GM23338 (cell line): ENCODE measurements at regions not wholly inside any gene's neighbourhood (a gene's known extent, or its start where the extent isn't known, plus 50 kb on each side); places are given as distances from the start of the nearest gene placed in this dataset.
"Not testable (repeated sequence)": the region's sequence is repeated elsewhere in the genome, so short reads cannot be mapped to it uniquely, and the experiment has no call there.

Experiments used
- CREB1 ChIP-seq: fragments of 250-450 bp; sonication (Bioruptor Pico); IDR thresholded peaks from 2 replicates; pipeline ENCODE4 v1.5.0; 2020; ENCODE audit warnings: low read depth, mild to moderate bottlenecking, moderate library complexity
- CTCF ChIP-seq, 2 experiments: fragments of 200-600 bp in 1 of 2; sonication (generic) in 1 of 2; conservative IDR thresholded peaks; 2 replicates each; pipeline versions ENCODE4 v1.5.1 to v1.6.1; 2016 to 2017; ENCODE audit warnings: antibody characterized with exemption in 2 of 2, low read depth in 2 of 2, mild to moderate bottlenecking in 2 of 2, moderate library complexity in 1 of 2
- EZH2 ChIP-seq: fragments of 200-600 bp; sonication (generic); IDR thresholded peaks from one replicate; pipeline ENCODE4 v1.8.0; 2017; ENCODE audit warnings: antibody characterized with exemption, mild to moderate bottlenecking, low read depth; ENCODE audit not compliant: unreplicated experiment
- EZH2phosphoT487 ChIP-seq: fragments of 200-600 bp; sonication (generic); IDR thresholded peaks from one replicate; pipeline ENCODE4 v1.8.1; 2018; ENCODE audit warnings: antibody characterized with exemption; ENCODE audit not compliant: unreplicated experiment
- JUNB ChIP-seq: IDR thresholded peaks from one replicate; pipeline ENCODE4 v1.6.1; 2016; ENCODE audit warnings: antibody characterized with exemption; ENCODE audit not compliant: unreplicated experiment
- POLR2AphosphoS5 ChIP-seq: IDR thresholded peaks from 2 replicates; pipeline ENCODE4 v1.6.1; 2016; ENCODE audit warnings: antibody characterized with exemption, low read depth
- REST ChIP-seq: IDR thresholded peaks from one replicate; pipeline ENCODE4 v1.6.1; 2018; ENCODE audit warnings: antibody characterized with exemption; ENCODE audit not compliant: unreplicated experiment
- ZNF114 ChIP-seq: fragments of 250-450 bp; sonication (Bioruptor Pico); IDR thresholded peaks from 2 replicates; pipeline ENCODE4 v1.5.0; 2020; ENCODE audit warnings: mild to moderate bottlenecking, moderate library complexity
- ZNF331 ChIP-seq: fragments of 250-450 bp; sonication (Bioruptor Pico); IDR thresholded peaks from 2 replicates; pipeline ENCODE4 v1.5.0; 2020; ENCODE audit warnings: low read depth, mild to moderate bottlenecking, moderate library complexity

GRCh38 chr7:42636380-42636779, 275.5 kb downstream of the C7orf25 start:
- not testable (repeated sequence) for TF ChIP-seq CREB1; EZH2; CTCF (conservative IDR thresholded peaks at IDR 0.05; ENCODE audit: low read depth in 2 of 2); ZNF331 (CRISPR knock-in tag); POLR2AphosphoS5; JUNB; REST; EZH2phosphoT487; ZNF114 (CRISPR knock-in tag)
